ENCODE measurements at regions not wholly inside any gene's neighbourhood (a gene's known extent, or its start where the extent isn't known, plus 50 kb on each side); places are given as distances from the start of the nearest gene placed in this dataset.

DNA sequence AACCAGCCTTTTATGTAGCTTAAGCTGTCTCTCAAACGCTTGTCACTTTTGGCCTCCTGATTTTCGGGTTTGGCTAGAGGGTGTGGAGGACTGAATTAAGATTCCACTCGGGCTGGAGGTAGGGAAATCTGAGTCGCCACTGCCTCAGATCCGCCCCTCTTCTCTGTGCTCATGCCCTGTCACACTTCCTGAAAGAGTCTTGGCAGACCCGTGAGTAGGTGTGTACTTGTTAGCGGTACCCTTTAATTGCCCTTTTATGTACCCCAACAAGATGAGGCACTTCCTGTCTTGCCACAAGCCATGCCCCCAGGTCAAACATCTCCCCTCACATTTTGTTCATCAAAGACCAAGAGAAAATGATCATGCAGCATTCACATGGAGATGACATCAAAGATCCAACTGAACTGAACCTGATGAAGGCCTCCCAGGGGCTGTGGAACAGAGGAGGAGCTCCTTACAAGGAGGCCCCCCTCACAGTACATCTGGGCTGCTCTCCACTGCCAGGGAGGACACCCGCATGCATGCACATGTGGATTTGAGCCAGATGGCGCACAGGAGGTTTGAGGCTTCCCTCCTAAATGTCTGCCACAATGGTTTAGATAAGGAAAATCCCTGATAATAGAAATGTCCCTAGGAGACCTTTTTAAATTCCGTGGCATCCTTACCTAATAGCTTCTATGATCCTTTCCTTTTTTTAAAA lies 86.5 kb upstream of the CDKN3 start:
- no peak for DNase-seq (ENCODE audit: low read depth in 2 of 2)

DNA sequence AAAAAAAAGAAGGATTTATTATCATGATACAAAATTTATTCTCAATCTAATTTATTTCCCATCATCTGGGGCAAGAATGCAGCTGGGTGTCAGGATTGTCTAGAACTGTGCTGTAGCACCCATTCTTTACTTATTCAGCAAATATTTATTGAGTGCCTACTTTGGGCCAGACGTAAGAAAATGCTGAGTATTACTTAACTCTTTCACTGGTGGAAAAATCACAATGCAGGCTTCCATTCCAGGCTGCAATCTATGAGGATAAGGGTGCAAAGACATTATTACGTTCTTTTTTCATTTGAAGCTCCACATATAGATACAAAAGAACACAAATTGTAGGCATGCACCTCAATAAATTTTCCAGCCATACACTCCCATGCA lies 86.0 kb upstream of the CDKN3 start:
- no peak for DNase-seq (ENCODE audit: low read depth in 2 of 2)

DNA sequence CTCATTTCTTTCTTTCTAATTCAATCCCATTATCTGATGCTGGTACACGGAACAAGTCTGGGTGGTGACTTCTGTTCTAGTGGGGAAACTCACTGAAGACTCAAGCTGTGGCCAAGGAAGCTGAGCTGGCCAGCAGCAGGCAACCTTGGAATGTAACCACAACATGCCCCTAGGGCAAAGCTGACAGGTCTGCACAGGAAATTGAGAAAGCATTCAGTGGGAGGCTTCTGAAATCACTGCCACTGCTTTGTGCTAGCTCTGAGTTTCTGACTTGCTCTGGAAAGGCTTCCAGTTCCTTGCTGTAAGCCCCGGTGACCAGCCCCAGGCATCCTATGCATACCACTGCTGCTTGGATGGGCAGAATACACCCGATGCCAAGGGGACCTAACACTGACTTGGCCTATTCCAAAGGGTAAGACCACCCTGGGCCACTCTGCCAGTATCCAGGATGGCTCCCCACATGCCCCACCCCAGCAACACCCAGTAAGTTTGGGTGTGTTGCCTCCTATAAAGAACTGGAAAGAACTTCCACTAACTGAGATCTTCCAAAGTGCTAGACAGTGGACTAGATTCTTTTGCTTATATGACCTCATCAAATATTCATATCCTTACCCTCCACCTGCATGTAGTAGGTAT lies 84.5 kb upstream of the CDKN3 start:
- no peak for DNase-seq (ENCODE audit: low read depth in 2 of 2)

DNA sequence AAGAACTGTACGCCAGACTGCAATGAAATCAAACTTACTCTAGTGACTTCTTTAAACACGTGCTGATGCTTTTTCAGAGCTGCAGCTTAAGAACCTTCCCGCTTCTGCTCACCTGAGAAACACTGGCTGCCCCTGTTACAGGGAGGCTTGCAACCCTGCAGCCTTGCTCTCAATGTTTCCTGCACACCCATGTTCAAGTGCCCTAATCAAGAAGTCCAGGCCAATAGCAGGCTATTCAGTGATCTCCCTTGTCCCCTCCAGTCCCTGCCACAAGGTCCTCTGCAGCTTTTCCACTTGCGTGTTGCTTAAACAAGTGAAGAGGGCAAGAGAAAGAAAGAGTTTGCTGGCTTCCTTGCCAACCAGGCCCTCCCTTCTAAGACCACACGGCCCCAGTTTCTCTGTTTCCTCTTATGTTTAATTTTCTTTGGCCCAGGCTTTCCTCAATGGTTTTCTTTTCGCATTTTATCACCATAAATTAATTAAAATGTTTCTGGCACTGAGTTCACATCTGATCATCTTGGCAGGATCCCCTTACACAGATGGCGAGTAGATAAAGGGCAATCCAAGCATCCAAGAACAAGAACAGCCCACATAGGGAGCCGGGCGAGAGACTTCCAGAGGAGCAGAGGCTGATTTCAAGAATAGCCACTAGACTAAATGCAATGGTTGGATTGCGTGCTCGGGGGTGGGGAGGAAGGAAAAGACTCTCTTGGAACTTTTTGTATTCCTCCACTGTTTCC lies 82.3 kb upstream of the CDKN3 start:
- DNase-seq (ENCODE audit: low read depth in 2 of 2), result no peak

DNA sequence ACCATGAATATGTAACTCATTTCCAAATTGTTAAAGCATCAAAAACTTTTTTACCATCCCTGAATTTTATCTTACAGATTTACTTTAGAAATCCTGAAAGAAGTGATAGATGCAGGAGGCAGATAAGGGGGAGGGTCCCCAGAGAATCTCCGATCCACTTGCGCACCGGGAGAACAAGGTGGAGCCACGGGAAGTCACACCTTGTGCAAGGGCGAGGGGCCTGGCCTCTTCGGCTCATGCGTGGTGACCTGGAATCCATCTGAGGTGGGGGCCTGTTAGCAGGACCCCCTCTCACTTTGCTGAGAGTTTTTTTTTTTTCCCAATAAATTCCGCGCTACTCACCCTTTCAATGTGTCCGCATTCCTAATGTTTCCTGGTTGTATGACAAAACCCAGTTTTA lies 80.2 kb upstream of the CDKN3 start:
- no peak for DNase-seq (ENCODE audit: low read depth in 2 of 2)

DNA sequence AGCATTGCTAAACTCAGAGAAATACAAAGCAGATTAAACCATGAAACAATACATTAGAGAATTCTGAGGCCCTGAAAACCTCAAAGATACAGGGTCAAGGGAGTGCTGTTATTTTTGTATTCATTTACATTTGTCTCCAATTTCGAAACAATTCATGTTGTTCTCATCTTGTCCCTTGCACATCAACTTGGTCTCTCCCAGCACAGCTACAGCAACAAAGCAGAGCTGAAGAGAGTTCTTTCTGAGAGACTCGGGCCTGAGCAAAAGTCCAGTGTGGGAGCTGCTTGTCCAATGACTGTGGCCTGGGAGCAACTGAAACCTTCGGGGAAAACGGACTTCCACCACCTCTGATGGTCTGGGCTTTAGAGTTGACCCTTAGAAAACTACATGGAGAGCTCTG lies 79.4 kb upstream of the CDKN3 start:
- DNase-seq (ENCODE audit: low read depth in 2 of 2), result no peak

DNA sequence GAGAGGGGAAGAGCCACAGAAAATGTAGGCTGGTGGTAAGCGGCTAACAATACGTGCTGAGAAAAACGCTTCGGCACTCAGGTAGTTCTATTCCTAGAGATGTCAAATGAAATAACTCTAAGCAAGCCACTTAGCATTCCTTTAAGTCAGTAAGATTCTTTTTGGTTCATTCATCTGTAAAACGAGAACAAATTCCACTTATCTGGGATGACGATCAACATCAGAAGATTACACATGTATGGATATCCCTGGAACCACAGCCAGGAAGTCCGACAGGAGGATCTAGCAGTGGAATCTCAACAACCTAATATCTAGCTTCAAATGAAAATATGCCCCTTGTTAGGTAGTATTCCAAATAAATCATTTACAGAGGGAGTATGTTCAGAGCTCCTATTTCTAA lies 74.6 kb upstream of the CDKN3 start:
- no peak for DNase-seq (ENCODE audit: low read depth in 2 of 2)

DNA sequence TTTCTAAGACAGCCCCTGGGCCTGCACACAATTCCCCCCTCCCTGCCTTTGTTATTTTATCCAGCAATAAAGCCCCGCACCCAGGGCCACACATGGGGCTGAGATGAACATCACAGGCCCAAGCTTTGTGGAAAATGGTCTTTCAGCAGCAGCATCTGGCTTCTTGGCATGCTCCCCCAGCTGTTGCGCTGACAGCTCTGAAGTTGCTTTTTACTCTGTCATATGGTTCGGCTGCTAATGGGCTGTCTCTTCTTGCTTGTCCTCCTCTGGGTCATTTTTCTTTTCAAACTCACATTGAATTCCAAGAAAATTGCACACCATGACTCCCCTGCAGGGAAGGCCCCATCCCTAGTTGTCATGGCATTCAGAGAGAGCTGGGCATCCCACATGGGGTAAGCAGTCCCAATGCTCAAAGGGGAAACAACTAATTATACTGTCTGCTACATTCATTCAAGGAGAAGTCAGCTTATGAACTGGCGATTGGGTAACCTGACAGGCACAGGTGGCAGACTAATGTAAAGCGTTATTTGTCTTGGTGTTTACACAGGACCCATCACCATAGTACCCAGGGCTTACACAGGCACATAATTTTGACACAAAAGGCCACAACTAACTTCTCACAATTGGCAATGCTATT lies 74.0 kb upstream of the CDKN3 start:
- no peak for DNase-seq (ENCODE audit: low read depth in 2 of 2)

DNA sequence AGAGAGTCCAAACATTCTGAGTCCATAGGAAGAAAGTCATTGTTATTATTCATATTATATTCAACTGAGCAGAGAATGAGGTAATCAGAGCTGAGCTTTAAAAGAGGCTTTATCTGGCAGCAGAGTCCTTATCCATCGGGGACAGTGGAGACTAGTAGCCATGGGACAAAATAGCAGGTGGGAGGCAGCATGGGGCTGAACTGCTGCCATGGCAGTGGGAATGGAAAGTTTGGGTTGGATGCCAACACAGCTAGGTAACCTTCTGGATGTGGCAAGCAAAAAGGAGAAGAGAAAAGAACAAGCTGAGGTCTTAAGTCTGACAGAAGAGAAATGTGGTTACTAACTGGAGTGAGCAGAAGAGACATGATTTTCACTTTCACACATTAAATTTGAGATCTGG lies 71.0 kb upstream of the CDKN3 start:
- no peak for DNase-seq (ENCODE audit: low read depth in 2 of 2)

DNA sequence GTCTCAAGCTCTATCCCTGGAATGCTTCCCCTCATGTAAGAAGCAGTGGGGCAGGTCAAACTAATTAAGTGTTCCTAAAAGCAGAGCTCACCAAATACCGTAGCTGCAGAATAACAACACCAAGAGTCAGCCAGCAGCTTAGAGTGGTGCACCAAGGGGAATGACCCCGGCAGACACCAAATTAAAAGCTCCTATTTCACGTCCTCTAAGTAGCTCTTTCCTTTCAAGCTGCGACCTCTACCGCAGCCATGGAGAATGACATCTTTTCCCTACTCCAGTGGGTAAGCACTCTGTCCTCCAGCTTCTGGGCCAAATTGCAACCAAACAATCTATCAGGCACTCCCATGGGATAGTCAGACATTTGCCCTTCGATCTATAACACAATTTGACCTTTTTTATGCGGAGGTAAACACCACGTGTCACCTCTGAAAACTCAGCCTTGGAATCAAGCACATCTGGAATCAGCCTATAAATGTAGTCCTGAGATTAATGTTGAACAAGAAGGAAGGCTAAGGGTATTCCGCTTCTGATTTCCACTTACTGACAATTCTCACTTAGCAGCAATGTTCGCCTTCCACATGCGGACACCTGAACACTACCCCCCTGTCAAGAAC lies 67.6 kb upstream of the CDKN3 start:
- no peak for DNase-seq (ENCODE audit: low read depth in 2 of 2)

DNA sequence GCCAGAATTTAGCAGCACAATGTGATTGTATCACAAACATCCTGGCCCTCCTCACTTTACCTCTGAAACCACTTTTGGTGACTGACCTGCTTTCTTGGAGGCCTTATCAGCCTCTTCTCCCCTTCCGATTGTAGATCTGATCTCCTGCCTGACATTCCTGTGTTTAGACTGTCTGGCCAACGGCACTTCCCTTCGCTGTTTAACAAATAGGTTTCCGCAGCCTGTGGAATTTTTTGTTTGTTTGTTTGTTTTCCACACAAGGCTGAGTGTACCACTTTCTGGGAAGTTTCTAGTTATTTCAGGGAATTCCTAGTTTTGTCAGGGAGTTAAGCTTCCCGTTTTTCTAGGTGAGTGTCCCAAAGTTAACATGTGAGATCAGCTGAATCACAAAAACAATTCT lies 65.9 kb upstream of the CDKN3 start:
- DNase-seq (ENCODE audit: low read depth in 2 of 2), result no peak

DNA sequence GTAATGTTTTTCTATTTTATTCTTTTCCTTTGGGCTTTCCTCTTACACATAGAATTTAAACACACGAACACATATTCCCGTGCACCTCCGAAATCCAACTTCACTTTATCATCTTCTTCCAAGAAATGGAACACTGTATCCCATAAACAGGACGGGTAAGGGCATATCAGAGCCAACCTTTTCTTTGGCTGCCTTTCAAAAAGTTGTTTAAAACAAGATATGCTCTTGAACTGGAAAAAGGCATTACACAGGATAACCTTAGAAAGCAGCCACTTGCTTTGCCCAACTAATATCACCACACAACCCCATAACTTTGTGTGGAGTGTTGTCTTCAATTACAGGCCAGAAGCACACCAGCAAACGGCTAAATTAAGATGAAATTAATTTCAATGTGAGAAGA lies 65.3 kb upstream of the CDKN3 start:
- no peak for DNase-seq (ENCODE audit: low read depth in 2 of 2)

DNA sequence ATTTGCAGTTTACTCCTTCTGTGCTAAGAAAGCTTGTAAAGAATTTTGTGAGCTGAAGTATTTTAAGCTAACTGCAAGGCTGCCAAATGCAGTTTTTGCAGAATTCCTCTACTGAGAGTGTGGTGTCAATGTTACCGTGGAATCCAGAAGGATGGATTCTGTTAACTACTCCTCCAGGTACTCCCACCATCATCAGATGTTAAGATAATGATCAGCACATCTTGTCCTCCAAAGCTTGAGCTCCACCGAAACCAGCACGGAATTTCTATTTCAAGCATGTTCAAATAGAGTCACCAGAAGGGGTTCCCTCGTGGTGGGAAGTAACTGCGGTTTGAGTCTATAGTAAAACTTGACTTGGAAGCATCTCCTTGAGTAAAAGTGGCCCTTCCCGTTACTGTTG lies 64.3 kb upstream of the CDKN3 start:
- no peak for DNase-seq (ENCODE audit: low read depth in 2 of 2)

DNA sequence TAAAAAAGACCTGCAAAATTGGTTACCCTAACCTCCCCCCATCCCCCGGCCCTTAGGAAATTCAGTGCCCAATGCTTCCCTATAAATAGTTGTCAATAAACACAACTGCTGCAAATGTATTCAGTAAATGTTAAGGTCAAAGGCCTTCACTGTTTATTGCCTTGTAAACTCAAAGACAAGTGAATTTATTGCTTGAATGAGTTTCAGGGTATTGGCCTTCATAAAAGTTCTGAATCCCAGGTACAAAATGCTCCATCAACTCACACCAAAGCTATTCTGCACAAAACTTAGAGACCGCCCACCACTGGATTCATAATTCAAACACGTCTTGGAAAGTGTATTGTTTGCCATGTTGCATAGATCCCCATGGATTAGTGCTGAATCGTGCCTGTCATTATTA lies 63.3 kb upstream of the CDKN3 start:
- no peak for DNase-seq (ENCODE audit: low read depth in 2 of 2)

DNA sequence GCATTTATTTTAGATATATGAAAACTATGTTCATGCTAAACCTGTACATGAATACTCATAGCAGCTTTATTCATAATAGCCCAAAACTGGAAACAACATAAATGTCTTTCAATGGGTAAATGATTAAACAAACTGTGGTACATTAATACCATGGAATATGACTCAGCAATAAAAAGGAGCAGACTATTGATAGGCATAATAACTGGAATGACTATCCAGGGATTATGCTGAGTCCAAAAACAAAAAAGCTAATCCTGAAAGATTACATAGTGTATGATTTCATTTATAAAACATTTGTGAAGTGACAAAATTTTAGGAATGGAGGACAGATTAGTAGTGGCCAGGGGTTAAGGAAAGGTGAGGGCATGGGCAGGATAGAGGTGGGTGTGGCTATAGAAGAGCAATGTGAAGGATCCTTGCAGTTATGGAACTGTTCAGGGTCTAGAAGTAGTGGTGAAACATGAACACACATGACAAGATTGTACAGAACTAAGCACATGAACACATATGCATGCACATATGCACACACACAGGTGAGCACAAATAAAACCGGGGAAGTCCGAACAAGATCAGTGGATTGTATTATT lies 61.1 kb upstream of the CDKN3 start:
- DNase-seq (ENCODE audit: low read depth in 2 of 2), result no peak

DNA sequence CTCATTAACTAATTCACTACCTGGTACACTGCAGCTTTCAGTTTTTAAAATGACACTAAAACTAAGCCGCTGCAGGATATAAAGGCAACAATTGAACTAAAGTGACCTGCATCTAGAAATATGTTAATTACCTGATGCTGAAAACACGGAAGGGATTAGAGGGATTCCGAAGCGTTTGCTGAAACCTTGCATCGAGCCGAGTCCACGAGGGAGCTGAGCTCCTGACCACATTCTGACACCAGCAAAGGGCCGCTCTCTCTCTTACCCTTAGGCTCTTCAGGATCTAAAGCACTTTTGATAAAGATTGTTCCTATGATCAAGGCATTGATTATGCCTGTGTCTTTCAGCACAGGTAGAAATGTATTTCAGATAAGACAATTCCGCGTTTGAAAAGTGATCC lies 59.5 kb upstream of the CDKN3 start:
- DNase-seq (ENCODE audit: low read depth in 2 of 2), result no peak

DNA sequence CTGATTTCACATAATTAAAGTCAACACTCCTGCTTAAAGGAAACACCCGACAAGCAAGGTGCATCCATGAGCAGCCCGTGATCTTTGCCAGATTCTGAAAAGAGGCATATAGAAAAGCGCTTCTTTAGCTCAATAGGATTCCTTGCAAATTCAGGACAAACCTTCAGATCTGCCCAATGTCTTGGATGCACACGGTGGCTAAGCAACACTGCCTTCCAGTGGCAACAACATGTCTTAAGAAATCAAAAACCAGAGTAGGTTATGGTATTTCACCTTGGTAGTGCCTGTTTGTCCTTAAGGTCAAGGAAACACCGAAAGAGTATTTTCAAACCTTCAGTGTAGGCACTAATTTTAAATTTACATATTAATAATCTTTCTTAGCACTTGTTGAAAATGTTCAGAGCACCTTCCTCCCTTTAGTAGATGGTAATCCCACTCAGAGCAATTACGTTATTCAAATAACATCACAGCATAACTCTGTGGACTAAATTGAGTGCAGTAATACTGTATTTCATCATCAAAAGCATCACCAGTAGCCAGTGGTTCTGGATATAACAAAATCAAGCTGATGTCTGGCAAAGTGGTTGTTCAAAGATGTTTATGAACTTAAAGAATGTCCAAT lies 58.0 kb upstream of the CDKN3 start:
- no peak for DNase-seq (ENCODE audit: low read depth in 2 of 2)

DNA sequence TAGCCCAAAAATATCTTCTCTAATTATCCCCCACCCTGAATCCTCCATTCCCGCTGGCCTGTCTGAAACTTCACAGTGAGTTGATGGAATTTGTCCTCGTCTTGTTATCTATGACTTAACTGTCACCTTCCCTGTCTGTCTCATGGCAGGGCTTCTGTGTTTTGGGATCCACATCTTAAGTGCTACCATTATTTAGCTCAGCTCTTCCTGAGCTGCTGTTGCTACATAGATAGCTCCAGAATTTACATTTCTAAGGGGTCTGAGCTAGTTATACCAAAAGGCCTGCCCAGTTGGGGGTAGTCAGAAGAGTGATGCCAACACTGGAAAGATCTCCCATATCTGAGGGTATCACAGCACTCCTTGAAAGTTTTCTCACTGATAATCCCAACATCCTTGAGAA lies 57.0 kb upstream of the CDKN3 start:
- no peak for DNase-seq (ENCODE audit: low read depth in 2 of 2)

DNA sequence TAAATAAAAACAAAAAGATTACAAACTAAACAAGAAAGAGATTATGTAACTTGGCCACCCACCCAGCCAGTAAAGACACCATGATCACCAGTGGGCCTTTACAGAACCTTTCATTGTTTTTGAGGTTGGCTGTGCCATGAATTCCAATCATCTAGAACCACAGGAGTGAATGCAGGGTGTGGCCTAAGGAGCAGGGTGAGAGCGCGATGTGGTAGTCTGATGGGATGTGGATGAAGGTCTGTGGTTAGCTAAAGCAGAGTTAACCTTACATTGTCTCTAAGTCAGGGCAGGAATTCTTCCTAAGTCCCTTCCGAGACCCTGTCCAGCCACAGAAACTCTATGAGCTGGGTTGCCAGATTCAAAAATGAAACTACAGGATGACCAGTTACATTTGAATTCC lies 54.0 kb upstream of the CDKN3 start:
- DNase-seq (ENCODE audit: low read depth in 2 of 2), result no peak

DNA sequence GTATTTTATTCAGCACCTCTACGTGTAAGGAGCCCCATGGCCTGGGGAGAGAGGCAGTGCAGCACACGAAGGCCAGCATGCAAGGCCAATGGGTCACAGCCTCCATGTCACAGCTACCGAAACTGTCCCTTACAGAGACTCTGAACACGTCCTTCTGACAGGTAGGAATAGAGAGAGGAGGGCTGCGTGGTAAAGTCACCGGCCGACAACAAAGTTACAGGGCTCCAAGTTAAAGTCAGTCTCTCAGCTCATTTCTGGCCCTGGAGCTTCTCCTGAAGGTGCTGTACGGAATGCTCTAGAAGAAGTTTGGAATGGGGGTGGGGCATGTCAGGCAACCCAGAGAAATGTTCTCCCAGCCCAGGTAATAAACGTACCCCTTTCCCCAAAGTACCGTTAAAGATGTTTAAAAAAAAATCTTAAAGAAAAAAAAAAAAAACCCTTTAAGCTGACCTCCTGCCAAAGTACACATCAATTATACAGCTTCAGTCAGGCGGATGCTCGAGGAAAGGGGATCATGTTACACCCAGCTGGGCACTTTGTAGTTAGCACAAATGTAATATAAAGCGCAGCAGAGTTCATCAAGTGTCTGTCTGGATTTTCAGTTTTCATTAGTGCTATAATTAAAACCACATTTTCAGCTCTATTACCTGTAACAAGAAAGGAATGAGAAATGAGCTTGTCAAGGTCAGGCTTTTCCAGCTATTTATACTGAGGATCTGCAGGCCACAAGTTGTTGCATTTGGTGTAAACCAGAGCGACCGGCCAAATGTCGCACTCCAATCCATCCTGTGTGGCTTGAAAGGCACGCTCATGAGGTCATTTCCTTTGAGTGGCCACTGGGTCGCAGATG lies 53.3 kb upstream of the CDKN3 start:
- DNase-seq (ENCODE audit: low read depth in 2 of 2), result no peak

DNA sequence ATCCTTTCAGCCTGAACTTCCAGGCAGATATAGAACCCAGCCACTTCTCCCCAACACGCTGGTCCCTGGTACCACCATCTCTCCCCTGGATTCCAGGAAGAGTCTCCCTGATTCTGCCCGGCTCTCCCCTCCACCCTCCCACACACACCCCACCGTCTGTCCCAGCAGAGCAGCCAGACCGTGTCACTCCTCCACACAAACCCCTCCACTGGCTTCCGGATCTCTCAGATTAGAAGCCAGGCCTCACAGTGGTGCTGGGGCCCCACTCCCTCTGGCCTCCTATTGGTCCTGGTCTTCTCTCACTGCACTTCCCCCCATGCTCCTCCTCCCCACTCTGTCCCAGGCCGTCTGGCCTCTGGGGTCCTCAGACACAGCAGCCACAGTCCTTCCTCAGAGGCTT lies 52.4 kb upstream of the CDKN3 start:
- DNase-seq (ENCODE audit: low read depth in 2 of 2), result no peak

Data from activated CD4-positive, alpha-beta T cell treated with anti-CD3 and anti-CD28 coated beads for 24 hours (primary cell).